H1 (cell line): ENCODE measurements at regions not wholly inside any gene's neighbourhood (a gene's known extent, or its start where the extent isn't known, plus 50 kb on each side); places are given as distances from the start of the nearest gene placed in this dataset.

Experiments used
- CTCF ChIA-PET: fragments of 300-600 bp; sonication (Branson Sonifier 250); formaldehyde crosslinking; loops from one replicate; lab custom pipeline; 2021; ENCODE audit not compliant: partially characterized antibody; lab: Charles Lee
- POLR2A ChIA-PET: fragments of 300-600 bp; sonication (Branson Sonifier 250); formaldehyde crosslinking; loops from one replicate; lab custom pipeline; 2021; ENCODE audit warnings: inconsistent platforms; ENCODE audit not compliant: partially characterized antibody; lab: Charles Lee
- DNase-seq, 2 experiments: peaks; one replicate each; pipeline versions ENCODE4 v3.0.0 to v3.0.0-alpha.2; 2010 to 2022; ENCODE audit warnings: low spot score in 2 of 2, low read depth in 1 of 2, mixed read lengths in 1 of 2
- FAIRE-seq: peaks from 2 replicates; lab custom pipeline; 2011; peaks lifted over from hg19 to GRCh38; lab: Jason Lieb, UNC
- H2AFZ ChIP-seq: 2 replicates; pipeline ENCODE4 v1.8.1; 2012; ENCODE audit warnings: low read length, inconsistent platforms
- H2AK5ac ChIP-seq: 2 replicates; pipeline ENCODE4 v1.6.1; 2013; ENCODE audit warnings: low read depth, low read length
- H2BK120ac ChIP-seq: replicated peaks from 2 replicates; pipeline ENCODE3; 2013; ENCODE audit warnings: low read depth, low read length, inconsistent platforms
- H2BK12ac ChIP-seq: 2 replicates; pipeline ENCODE4 v1.6.1; 2013; ENCODE audit warnings: low read depth, low read length
- H2BK15ac ChIP-seq: 2 replicates; pipeline ENCODE4 v1.6.1; 2013; ENCODE audit warnings: low read length
- H2BK20ac ChIP-seq: 2 replicates; pipeline ENCODE4 v1.6.1; 2013; ENCODE audit warnings: low read length
- H2BK5ac ChIP-seq: 2 replicates; pipeline ENCODE4 v1.6.1; 2013; ENCODE audit warnings: low read depth, low read length
- H3K14ac ChIP-seq: 2 replicates; pipeline ENCODE4 v1.6.1; 2013; ENCODE audit warnings: inconsistent platforms; ENCODE audit not compliant: insufficient read length
- H3K18ac ChIP-seq: 2 replicates; pipeline ENCODE4 v1.6.1; 2013; ENCODE audit warnings: low read length; ENCODE audit errors: extremely low read depth
- H3K23ac ChIP-seq: 2 replicates; pipeline ENCODE4 v1.6.1; 2013; ENCODE audit warnings: inconsistent platforms; ENCODE audit not compliant: insufficient read length
- H3K23me2 ChIP-seq: 2 replicates; pipeline ENCODE4 v1.6.1; 2013; ENCODE audit warnings: low read depth, low read length
- H3K27ac ChIP-seq: 2 replicates; pipeline ENCODE4 v1.6.1; 2011; ENCODE audit warnings: low read depth, low read length, inconsistent platforms
- H3K27me3 ChIP-seq, 4 experiments: replicated peaks in 1 of 4; 1 replicate in 1 of 4; 2 replicates in 3 of 4; pipeline versions ENCODE4 v1.6.1 to v1.8.1; 2011 to 2013; ENCODE audit warnings: low read length in 3 of 4, mild to moderate bottlenecking in 3 of 4, inconsistent platforms in 2 of 4, mixed read lengths in 2 of 4, moderate library complexity in 1 of 4; ENCODE audit not compliant: control insufficient read depth in 3 of 4, insufficient read depth in 3 of 4; ENCODE audit errors: extremely low read depth in 1 of 4
- H3K36me3 ChIP-seq, 4 experiments: 2 replicates each; pipeline versions ENCODE4 v1.6.1 to v1.8.1; 2011 to 2013; ENCODE audit warnings: mild to moderate bottlenecking in 4 of 4, low read length in 3 of 4, moderate library complexity in 2 of 4, control low read depth in 1 of 4, inconsistent platforms in 1 of 4; ENCODE audit not compliant: insufficient read depth in 4 of 4, control insufficient read depth in 2 of 4
- H3K4ac ChIP-seq: replicated peaks from 2 replicates; pipeline ENCODE3; 2013; ENCODE audit warnings: low read length, low read depth, mixed read lengths, inconsistent platforms; ENCODE audit not compliant: insufficient read length
- H3K4me1 ChIP-seq, 4 experiments: replicated peaks in 1 of 4; 1 replicate in 1 of 4; 2 replicates in 3 of 4; pipeline versions ENCODE4 v1.6.1 to v1.8.1; 2011 to 2013; ENCODE audit warnings: low read length in 3 of 4, inconsistent platforms in 2 of 4, mixed read lengths in 1 of 4; ENCODE audit not compliant: insufficient read depth in 4 of 4, control insufficient read depth in 3 of 4
- H3K4me2 ChIP-seq, 2 experiments: 2 replicates each; pipeline versions ENCODE4 v1.6.1 to v1.8.1; 2011 to 2013; ENCODE audit warnings: low read depth in 2 of 2, low read length in 2 of 2, control low read depth in 1 of 2, inconsistent platforms in 1 of 2, mild to moderate bottlenecking in 1 of 2; ENCODE audit not compliant: insufficient read depth in 1 of 2
- H3K4me3 ChIP-seq, 4 experiments: fragments of 200-600, 300-600 bp in 1 of 4; sonication (generic), shearing (Covaris generic), sonication (Bioruptor Twin) in 1 of 4; 2 replicates each; pipeline versions ENCODE4 v1.5.1 to v1.8.1; 2011 to 2016; ENCODE audit warnings: low read length in 4 of 4, low read depth in 3 of 4, control low read depth in 2 of 4, inconsistent platforms in 2 of 4, mild to moderate bottlenecking in 2 of 4, mixed read lengths in 1 of 4, moderate library complexity in 1 of 4; ENCODE audit not compliant: insufficient read depth in 2 of 4; ENCODE audit errors: extremely low read depth in 1 of 4
- H3K56ac ChIP-seq: replicated peaks from 2 replicates; pipeline ENCODE3; 2013; ENCODE audit warnings: low read depth, mild to moderate bottlenecking, mixed read lengths, low read length, inconsistent platforms; ENCODE audit not compliant: insufficient read length
- H3K79me1 ChIP-seq: 2 replicates; pipeline ENCODE4 v1.6.1; 2013; ENCODE audit warnings: low read depth, low read length, control low read depth
- H3K79me2 ChIP-seq, 2 experiments: 2 replicates each; pipeline versions ENCODE4 v1.6.1 to v1.8.1; 2012 to 2013; ENCODE audit warnings: low read length in 2 of 2, mild to moderate bottlenecking in 2 of 2, inconsistent platforms in 1 of 2; ENCODE audit not compliant: insufficient read depth in 2 of 2, control insufficient read depth in 1 of 2
- H3K9ac ChIP-seq, 4 experiments: replicated peaks in 1 of 4; 1 replicate in 1 of 4; 2 replicates in 3 of 4; pipeline versions ENCODE4 v1.6.1 to v1.8.1; 2011 to 2013; ENCODE audit warnings: low read depth in 3 of 4, low read length in 3 of 4, control low read depth in 2 of 4, mild to moderate bottlenecking in 2 of 4, moderate library complexity in 2 of 4, inconsistent platforms in 1 of 4; ENCODE audit errors: extremely low read depth in 1 of 4
- H3K9me3 ChIP-seq, 2 experiments: 2 replicates each; pipeline versions ENCODE4 v1.6.1 to v1.8.1; 2012 to 2013; ENCODE audit warnings: mild to moderate bottlenecking in 2 of 2, moderate library complexity in 2 of 2, control low read depth in 1 of 2, inconsistent platforms in 1 of 2, low read depth in 1 of 2, low read length in 1 of 2, mixed read lengths in 1 of 2; ENCODE audit not compliant: insufficient read depth in 2 of 2
- H4K20me1 ChIP-seq, 2 experiments: replicated peaks in 1 of 2; 2 replicates each; pipeline versions ENCODE3 to v1.8.1; 2011 to 2013; ENCODE audit warnings: inconsistent platforms in 2 of 2, low read length in 2 of 2, mild to moderate bottlenecking in 1 of 2; ENCODE audit not compliant: insufficient read depth in 2 of 2, control insufficient read depth in 1 of 2
- H4K5ac ChIP-seq: 2 replicates; pipeline ENCODE4 v1.6.1; 2013; ENCODE audit warnings: low read length, low read depth, mixed read lengths, inconsistent platforms; ENCODE audit not compliant: insufficient read length
- H4K8ac ChIP-seq: 2 replicates; pipeline ENCODE4 v1.8.0; 2013; ENCODE audit warnings: mild to moderate bottlenecking, moderate library complexity, low read length, inconsistent platforms; ENCODE audit not compliant: insufficient read depth; ENCODE audit errors: extremely low read depth
- H4K91ac ChIP-seq: replicated peaks from 2 replicates; pipeline ENCODE3; 2013; ENCODE audit warnings: low read length, mixed read lengths, inconsistent platforms; ENCODE audit not compliant: insufficient read length
- CHD1 ChIP-seq: IDR thresholded peaks from 2 replicates; pipeline ENCODE4 v1.6.1; 2012; ENCODE audit warnings: low read depth, low read length, improper control_type of control experiment
- GABPA ChIP-seq: IDR thresholded peaks from 2 replicates; pipeline ENCODE4 v1.6.1; 2011; ENCODE audit warnings: mild to moderate bottlenecking, low read length, moderate library complexity, borderline replicate concordance; ENCODE audit not compliant: insufficient read depth
- RAD21 ChIP-seq, 2 experiments: IDR thresholded peaks in 1 of 2; conservative IDR thresholded peaks in 1 of 2; 2 replicates each; pipeline ENCODE4 v1.6.1; 2011; ENCODE audit warnings: low read depth in 2 of 2, low read length in 2 of 2, improper control_type of control experiment in 1 of 2, inconsistent platforms in 1 of 2, mild to moderate bottlenecking in 1 of 2, moderate library complexity in 1 of 2
- TBP ChIP-seq: IDR thresholded peaks from 2 replicates; pipeline ENCODE4 v1.6.1; 2011; ENCODE audit warnings: low read depth, low read length, improper control_type of control experiment
- WGBS, 2 experiments: shearing (Covaris generic) in 1 of 2; methylation state at CpG; one replicate each; pipeline versions ENCODE4 v1.1.6 to v1.1.7; 2013 to 2015; ENCODE audit warnings: low lambda C conversion rate in 2 of 2, mixed read lengths in 2 of 2, inconsistent platforms in 1 of 2, low coverage in 1 of 2, missing lambda C conversion rate in 1 of 2; ENCODE audit not compliant: insufficient replicate concordance in 2 of 2, insufficient coverage in 1 of 2, insufficient read length in 1 of 2; ENCODE audit errors: extremely low coverage in 1 of 2, missing lambda C conversion rate in 1 of 2; 5-methylcytosine and 5-hydroxymethylcytosine counted together
- TF ChIP-seq, protein P1 (sequence below): IDR thresholded peaks from 2 replicates; pipeline ENCODE4 v1.6.1; 2012; ENCODE audit warnings: inconsistent platforms

- H4K5ac ChIP-seq, result no peak overlapping the region
- no peak overlapping the region for H3K4me2 ChIP-seq
- TF ChIP-seq CHD1, result no peak
- TF ChIP-seq GABPA, result no peak
- no peak for TF ChIP-seq TBP
- TF ChIP-seq, protein P1, sequence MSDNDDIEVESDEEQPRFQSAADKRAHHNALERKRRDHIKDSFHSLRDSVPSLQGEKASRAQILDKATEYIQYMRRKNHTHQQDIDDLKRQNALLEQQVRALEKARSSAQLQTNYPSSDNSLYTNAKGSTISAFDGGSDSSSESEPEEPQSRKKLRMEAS, result no peak
- no peak for TF ChIP-seq RAD21 (IDR thresholded peaks at IDR 0.05 in 1 of 2, conservative IDR thresholded peaks at IDR 0.05 in 1 of 2; ENCODE audit: low read depth in 2 of 2, low read length in 2 of 2)
- POLR2A ChIA-PET, result interaction anchor here (1.6 kb wide), 1 partner anchor 55 kb away, joined by 4 read pairs; no protein-coding TSS in a partner anchor
- DNase-seq (no peak), FAIRE-seq (no peak)
- H2AK5ac ChIP-seq, result no peak overlapping the region
- H3K23me2 ChIP-seq, result no peaks in the 10 kb centered on the region
- H3K9me3 ChIP-seq, result no peaks in the 10 kb centered on the region
- no peaks in the 10 kb centered on the region for H3K27me3 ChIP-seq
- no peaks in the 10 kb centered on the region for H3K36me3 ChIP-seq
- H3K14ac ChIP-seq, result no peak overlapping the region
- H2BK5ac ChIP-seq, result no peak overlapping the region
- no peak overlapping the region for H4K8ac ChIP-seq
- H3K4ac ChIP-seq, result no peak overlapping the region
- H2BK12ac ChIP-seq, result no peak overlapping the region
- no peaks in the 10 kb centered on the region for H3K4me1 ChIP-seq
- no peaks in the 10 kb centered on the region for H3K79me2 ChIP-seq
- no peak overlapping the region for H3K18ac ChIP-seq
- no peak overlapping the region for H3K56ac ChIP-seq
- H3K27ac ChIP-seq, result no peak overlapping the region
- no peaks in the 10 kb centered on the region for H4K20me1 ChIP-seq
- H3K23ac ChIP-seq, result no peak overlapping the region
- no peak overlapping the region for H3K4me3 ChIP-seq
- CTCF ChIA-PET, result interaction anchor here (1.1 to 1.4 kb wide), 2 partner anchors 10 to 24 kb away, joined by 3 read pairs; no protein-coding TSS in a partner anchor
- no peak overlapping the region for H4K91ac ChIP-seq
- no peak overlapping the region; a peak in 1 of 7 replicates for H3K9ac ChIP-seq
- no peak overlapping the region for H2BK15ac ChIP-seq
- WGBS, 2 experiments, result 87% methylated on average over 3 of the region's 3 CpGs; no CpG with 5 or more reads in 1 of the 2 experiments
- no peak overlapping the region; the same call in 1 of the 2 replicates for H2AFZ ChIP-seq
- no peak overlapping the region for H2BK120ac ChIP-seq
- H3K79me1 ChIP-seq, result no peaks in the 10 kb centered on the region
- no peak overlapping the region for H2BK20ac ChIP-seq
Measured at GRCh38 chr2:176395273-176395854, 126.1 kb downstream of the MTX2 start.
